ENCODE measurements at regions not wholly inside any gene's neighbourhood (a gene's known extent, or its start where the extent isn't known, plus 50 kb on each side); places are given as distances from the start of the nearest gene placed in this dataset.
A peak's percentile ranks its signal among the peaks of the same experiment; 100 is the strongest.

DNA sequence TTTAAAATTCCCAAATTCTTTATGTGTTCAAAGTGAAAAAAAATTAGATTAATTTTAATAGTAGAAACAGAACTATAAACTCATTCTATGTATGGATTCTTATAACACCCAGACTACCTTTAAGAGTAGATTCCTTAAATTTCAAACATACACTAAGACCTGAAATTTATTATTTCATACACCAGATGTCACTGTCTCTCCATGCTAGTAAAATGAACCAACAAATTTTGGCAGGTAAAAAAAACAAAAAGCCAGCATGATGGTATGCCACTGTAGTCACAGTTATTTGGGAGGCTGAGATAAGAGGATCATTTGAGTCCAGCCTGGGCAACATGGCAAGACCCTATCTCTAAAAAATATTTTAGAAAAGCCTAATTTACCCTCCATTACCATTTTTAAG lies 461.3 kb upstream of the NAALADL2 start:
- DNase-seq (no peak), ATAC-seq (no peak)
- intact Hi-C loops (cut with DNase I), result no loop called here

DNA sequence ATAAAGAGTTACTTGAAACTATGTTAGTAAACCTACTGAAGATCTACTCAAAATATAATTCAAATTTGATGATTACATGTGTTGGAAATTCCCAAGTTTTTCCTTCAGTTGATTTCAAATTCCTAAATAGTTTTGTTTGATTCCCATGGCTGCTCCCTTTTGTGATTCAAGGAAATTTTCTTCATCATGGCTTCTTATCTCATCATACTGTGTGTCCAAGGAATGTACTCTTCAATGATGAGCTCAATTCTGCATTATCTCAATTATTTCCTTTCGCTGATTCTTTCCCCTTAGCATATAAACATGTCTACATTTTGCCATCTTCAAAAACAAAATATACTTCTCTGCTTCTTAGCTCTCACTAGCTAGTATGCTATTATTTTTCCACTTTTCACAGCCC lies 460.4 kb upstream of the NAALADL2 start:
- no peak for DNase-seq
- ATAC-seq, result no peak
- intact Hi-C loops (cut with DNase I), result no loop called here

GRCh38 chr3:174403831-174404230 lies 455.3 kb upstream of the NAALADL2 start:
- intact Hi-C loops (cut with DNase I), result no loop called here
- DNase-seq (no peak), ATAC-seq (no peak)

DNA sequence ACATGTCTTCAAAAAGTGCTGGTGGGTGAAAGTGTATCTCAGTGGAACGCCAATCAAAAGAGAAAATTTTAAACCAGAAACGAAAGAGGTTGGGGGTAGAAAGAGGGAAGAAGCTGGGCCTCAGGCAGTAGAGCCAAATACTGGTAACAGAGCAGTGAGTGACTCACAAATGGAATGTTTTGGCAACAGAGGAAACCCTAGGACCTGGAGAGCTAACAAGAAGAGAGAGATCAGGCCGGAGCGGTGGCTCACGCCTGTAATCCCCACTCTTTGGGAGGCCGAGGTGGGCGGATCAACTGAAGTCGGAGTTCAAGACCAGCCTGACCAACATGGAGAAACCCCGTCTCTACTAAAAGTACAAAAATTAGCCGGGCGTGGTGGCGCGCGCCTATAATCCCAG lies 450.8 kb upstream of the NAALADL2 start:
- ATAC-seq, result no peak
- no peak for DNase-seq
- intact Hi-C loops (cut with DNase I), result no loop called here

GRCh38 chr3:174409086-174409743 lies 449.9 kb upstream of the NAALADL2 start:
- DNase-seq, result no peak
- no peak for ATAC-seq
- intact Hi-C loops (cut with DNase I), result no loop called here

DNA sequence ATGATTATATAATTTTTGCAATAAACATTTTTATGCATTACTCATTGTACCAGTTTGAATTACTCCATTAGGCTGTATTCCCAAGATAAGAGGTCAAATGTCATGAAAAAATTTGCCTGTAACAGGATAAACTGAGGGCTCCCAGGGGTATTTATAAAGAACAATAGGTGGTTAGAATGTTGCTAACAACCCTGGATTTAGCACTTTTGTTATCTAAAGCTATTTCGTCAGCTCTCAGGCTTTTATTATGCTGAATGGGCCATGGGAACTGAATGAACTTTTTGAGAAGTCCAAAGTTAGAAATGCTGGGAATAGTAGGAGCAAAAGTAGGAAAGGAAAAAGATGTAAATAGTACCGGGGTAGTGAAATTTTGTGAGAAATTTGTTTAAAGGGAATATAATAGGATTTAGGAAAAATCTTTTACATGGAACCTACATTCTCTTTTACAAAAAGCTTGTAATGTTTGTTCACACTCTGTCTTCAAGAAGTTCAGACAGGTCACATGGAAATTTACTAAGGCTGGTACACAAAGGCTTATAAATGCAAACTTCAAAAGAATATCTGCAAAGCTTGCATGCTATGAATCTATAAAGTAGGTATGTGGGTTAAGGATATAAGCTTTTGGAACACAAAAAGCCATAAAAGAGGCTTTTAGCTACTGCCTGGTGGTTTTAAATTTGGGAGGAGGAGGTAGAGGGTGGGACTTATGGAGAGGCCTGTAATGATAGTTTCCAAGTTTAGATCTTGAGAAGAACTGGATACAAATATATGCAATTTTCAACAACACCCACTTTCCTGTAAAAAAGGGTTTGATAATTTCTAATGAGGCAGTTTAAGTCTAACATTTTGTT lies 445.8 kb upstream of the NAALADL2 start:
- DNase-seq (no peak), ATAC-seq (no peak)
- intact Hi-C loops (cut with DNase I), result no loop called here

GRCh38 chr3:174414902-174415301 lies 444.2 kb upstream of the NAALADL2 start:
- intact Hi-C loops (cut with DNase I), result no loop called here
- DNase-seq, result no peak
- no peak for ATAC-seq

- ATAC-seq (no peak), DNase-seq (no peak)
- intact Hi-C loops (cut with DNase I), result no loop called here
Observed at GRCh38 chr3:174417573-174417972, 441.6 kb upstream of the NAALADL2 start.

DNA sequence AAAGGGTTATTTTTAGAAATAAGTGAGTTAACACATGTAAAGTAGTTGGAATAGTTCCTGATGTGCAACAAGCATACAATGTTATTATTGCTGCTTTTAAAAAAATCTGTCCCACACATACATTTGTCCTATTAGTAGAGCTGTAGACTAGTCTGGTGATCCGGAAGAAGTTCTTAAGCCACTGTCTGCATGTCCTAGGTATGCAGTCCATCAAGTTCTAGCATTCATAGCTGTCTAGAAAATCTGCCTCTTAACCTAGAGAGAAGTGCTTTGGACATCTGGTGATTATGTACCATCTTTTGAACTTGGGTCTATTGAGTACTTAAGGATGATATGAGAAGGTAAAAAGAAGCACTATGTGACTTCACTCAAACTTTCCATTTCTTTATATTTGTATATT lies 439.9 kb upstream of the NAALADL2 start:
- DNase-seq (no peak), ATAC-seq (no peak)
- intact Hi-C loops (cut with DNase I), result no loop called here

DNA sequence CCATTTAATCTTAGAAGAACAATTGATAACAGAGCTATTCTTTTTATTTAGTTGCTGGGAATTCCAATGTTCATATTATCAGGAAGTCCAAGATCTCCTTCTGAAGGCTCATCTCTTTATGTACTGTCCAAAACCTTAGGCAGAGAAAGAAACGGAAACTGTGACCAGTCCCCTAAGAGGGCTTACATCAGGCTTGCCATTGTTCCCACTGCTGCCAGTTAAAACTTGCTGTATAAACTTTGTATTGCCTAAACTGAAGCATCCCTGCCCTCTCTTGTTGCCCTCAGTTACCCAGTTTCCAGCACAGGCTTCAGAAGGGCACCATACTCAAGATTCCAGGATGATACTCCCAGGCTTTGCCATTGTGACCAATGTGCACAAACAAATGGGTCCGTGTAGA lies 435.2 kb upstream of the NAALADL2 start:
- ATAC-seq (no peak), DNase-seq (no peak)
- intact Hi-C loops (cut with DNase I), result no loop called here

DNA sequence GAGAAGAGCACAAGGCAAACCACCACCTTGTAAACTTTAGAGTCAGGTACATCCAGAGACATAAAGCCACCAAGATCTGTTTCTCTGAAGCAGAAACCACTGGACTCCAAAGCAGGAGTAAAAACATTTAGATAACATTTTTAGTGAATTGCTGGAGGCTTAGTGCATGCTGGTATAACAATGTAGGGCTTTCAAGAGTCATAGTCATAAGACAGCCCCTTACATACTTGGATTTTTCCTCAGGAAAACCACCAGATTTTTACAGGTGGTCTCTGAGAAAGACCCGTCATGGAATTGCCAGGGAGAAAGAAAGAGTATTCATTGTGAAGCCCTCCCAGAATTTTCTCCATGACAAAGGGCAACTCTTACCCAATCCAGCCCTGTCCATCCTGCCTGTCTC lies 434.5 kb upstream of the NAALADL2 start:
- intact Hi-C loops (cut with DNase I), result no loop called here
- no peak for ATAC-seq
- no peak for DNase-seq

DNA sequence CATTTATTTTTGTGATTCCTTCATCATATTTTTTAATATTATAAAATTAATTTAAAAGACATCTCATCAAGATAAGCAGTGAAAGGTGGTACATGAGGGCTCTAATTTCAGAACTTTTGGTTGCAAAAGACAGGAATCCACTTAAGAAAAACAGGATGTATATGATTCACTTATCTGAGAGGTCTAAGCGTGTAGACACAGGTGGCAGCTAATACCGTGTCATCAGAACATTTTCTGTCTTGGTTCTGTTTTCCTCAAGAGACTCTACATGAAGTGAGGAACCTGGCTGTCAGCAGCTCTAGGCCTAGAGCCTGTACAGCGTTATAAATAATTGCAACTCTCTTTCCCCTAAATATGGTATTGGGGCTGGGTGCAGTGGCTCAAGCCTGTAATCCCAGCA lies 433.7 kb upstream of the NAALADL2 start:
- ATAC-seq (no peak), DNase-seq (no peak)
- intact Hi-C loops (cut with DNase I), result no loop called here

GRCh38 chr3:174430986-174431385 lies 428.1 kb upstream of the NAALADL2 start:
- no peak for ATAC-seq
- no peak for DNase-seq
- intact Hi-C loops (cut with DNase I), result no loop called here

- intact Hi-C loops (cut with DNase I), result no loop called here
- ATAC-seq (no peak), DNase-seq (no peak)
Observed at GRCh38 chr3:174431717-174432116, 427.4 kb upstream of the NAALADL2 start.

- no peak for ATAC-seq
Observed at GRCh38 chr3:174436367-174436766, 422.8 kb upstream of the NAALADL2 start.

GRCh38 chr3:174438501-174439145 lies 420.5 kb upstream of the NAALADL2 start:
- ATAC-seq, result no peak
- DNase-seq, result no peak
- intact Hi-C loops (cut with DNase I), result no loop called here

More at GRCh38 chr3:174436367-174436766, 422.8 kb upstream of the NAALADL2 start:
- no peak for DNase-seq
- intact Hi-C loops (cut with DNase I), result no loop called here

GRCh38 chr3:174439331-174440252 lies 419.5 kb upstream of the NAALADL2 start:
- intact Hi-C loops (cut with DNase I), result loop anchor here in 1 of 2 donors (5.0 kb wide), 1 partner anchor 333 kb away; no protein-coding TSS in a partner anchor
- DNase-seq (peak; percentile 32), ATAC-seq (peak; percentile 4 to 53)

DNA sequence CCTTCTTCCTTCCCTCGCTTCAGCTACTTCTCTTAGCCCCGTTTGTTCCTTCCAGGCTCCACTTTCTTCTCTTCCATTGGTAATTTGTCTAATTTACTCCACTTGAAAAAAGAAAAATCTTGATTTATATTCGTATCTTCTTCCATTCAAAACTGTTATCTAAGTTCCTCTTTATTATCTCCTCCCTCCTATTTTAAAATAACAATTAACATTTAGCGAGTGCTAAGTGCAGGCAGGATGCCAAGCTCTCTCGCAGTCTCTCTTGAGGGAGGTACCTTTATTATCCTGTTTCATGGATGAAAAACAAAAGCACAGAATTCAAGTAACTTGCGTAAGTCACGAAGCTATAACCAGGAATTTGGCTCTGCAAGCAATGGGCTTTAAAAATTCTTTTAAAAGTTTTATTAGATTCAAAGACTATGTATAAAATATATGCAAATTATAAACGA lies 418.9 kb upstream of the NAALADL2 start:
- no peak for ATAC-seq
- intact Hi-C loops (cut with DNase I), result loop anchor here in 1 of 2 donors (5.0 kb wide), 1 partner anchor 332 kb away; no protein-coding TSS in a partner anchor
- peak; percentile 40 for DNase-seq

All from left cardiac atrium (tissue), 4 donors.